Activated T-helper 1 cell treated with anti-CD3 and anti-CD28 coated beads, Interleukin-12 subunit alpha, Interleukin-12 subunit beta, Interleukin-2, Interleukin-4 antibody, amounts not matched to agents 30 ng/mL and 10 ng/mL and 1 ng/mL, durations not matched to agents 14 hours and 24 hours and 36 hours (primary cell): ENCODE measurements at regions not wholly inside any gene's neighbourhood (a gene's known extent, or its start where the extent isn't known, plus 50 kb on each side); places are given as distances from the start of the nearest gene placed in this dataset.
"Not testable (repeated sequence)": the region's sequence is repeated elsewhere in the genome, so short reads cannot be mapped to it uniquely, and the experiment has no call there.

Source experiments
- DNase-seq: peaks from one replicate; pipeline ENCODE4 v3.0.0; 2021; ENCODE audit warnings: low spot score
- H3K27ac Mint-ChIP-seq: one replicate; pipeline ENCODE4 v1.8.0; 2021; ENCODE audit warnings: mild to moderate bottlenecking, mixed read lengths
- H3K27me3 Mint-ChIP-seq: one replicate; pipeline ENCODE4 v1.8.0; 2022; ENCODE audit warnings: mild to moderate bottlenecking, moderate library complexity, mixed read lengths; ENCODE audit not compliant: insufficient read depth
- H3K36me3 Mint-ChIP-seq: one replicate; pipeline ENCODE4 v1.8.0; 2021; ENCODE audit warnings: low read depth, mixed read lengths
- H3K4me1 Mint-ChIP-seq: one replicate; pipeline ENCODE4 v1.8.0; 2021; ENCODE audit warnings: low read depth, mixed read lengths
- H3K4me3 Mint-ChIP-seq: one replicate; pipeline ENCODE4 v1.8.0; 2021; ENCODE audit warnings: mild to moderate bottlenecking, moderate library complexity, mixed read lengths
- H3K9me3 Mint-ChIP-seq: one replicate; pipeline ENCODE4 v1.8.0; 2021; ENCODE audit warnings: mixed read lengths
- intact Hi-C: fragments of 100-400 bp; cut with micrococcal nuclease; formaldehyde crosslinking; loops from one replicate; pipeline ENCODE4 v1.15.1; 2024

DNA sequence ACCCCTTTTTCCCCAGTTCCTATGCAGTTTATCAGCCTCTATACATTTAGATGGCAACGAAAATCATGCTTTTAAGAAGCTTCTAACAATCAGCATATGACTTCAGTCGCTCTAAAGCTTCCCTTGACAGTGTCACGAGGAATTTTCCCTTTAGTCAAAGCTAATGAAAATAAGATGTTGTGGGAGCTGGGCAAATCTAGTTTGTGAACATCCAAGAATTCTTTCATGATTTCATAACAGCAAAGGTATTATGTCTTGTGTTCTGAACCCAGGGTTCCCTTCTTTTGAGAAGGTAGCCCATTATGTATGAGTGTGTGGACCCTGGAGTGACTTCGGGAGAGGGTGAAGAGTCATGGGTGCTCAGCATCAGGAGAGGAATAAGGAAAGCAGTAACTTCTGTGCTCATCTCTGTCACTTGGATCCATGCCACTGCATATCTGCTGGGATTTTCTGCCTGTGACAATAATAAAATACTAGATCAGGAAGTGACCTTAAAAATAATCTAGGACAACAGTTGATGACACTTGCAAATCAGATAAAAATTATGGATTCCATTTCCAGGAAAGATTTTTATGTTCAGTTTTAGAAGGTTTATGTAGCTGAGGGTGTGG lies 102.4 kb downstream of the PCSK1 start:
- intact Hi-C loops = loop anchor here (10.0 kb wide), 1 partner anchor 176 kb away; no protein-coding TSS in a partner anchor
- peaks cover 6% of the 10 kb centered on the region for H3K27me3 Mint-ChIP-seq
- no peaks in the 10 kb centered on the region for H3K4me1 Mint-ChIP-seq
- H3K27ac Mint-ChIP-seq = no peak overlapping the region
- H3K9me3 Mint-ChIP-seq = peaks cover 5% of the 10 kb centered on the region
- H3K4me3 Mint-ChIP-seq = no peak overlapping the region
- no peaks in the 10 kb centered on the region for H3K36me3 Mint-ChIP-seq
- no peak for DNase-seq

DNA sequence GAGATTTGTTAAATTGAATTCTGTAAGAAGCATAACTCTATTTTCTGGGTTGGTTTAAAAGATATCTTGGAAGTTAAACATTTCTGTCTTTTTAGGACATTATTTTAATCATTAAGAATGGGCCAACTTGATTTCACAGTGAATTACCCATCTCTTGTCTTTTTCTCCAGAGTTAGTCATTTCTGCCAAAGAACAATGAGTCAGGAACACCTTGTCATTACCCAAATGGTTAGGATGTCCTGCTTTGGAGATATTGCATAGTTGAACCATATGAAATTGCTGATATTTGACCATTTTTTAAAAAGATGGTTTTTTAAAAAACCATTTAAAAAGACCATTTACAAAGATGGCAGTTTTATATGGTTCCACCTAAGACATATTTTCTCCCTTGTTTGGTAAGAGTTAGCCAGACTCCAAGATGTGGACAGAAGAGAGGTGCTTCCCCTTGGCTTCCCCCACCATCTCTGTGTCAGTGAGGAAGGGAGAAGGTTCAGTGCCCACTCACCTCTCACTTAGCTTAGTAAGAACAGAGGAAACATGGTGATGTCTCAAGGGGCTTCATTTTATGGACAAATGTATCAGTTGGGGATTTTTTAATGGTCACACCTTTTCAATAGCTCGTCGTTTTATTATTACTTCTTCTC lies 103.0 kb downstream of the PCSK1 start:
- no peak for DNase-seq
- Mint-ChIP-seq H3K27me3 (peaks cover 6% of the 10 kb centered on the region), H3K36me3 (no peaks in the 10 kb centered on the region), H3K4me3 (no peak overlapping the region), H3K9me3 (peaks cover 5% of the 10 kb centered on the region), H3K27ac (no peak overlapping the region), H3K4me1 (no peaks in the 10 kb centered on the region)
- intact Hi-C loops = loop anchor here (10.0 kb wide), 1 partner anchor 175 kb away; no protein-coding TSS in a partner anchor

DNA sequence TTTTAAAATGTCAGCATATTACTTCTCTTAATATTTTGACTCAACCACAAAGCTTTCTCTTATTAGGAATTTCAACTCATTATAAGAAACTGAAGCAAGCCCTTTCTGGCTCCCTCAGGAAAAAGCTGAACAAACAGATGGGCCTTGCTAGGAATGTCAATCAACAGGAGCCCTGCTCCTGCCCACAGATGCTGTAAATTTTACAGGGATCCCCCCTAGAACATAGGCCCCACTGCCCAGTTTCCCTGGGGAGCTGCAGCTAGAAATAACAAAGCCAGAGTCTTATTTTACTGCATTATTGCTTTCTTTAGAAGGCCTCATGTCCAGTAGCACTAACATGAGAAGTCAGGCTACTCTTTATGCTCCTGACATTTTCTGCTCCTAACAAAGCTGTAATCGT lies 103.8 kb downstream of the PCSK1 start:
- peaks cover 6% of the 10 kb centered on the region for H3K27me3 Mint-ChIP-seq
- no peaks in the 10 kb centered on the region for H3K36me3 Mint-ChIP-seq
- H3K4me3 Mint-ChIP-seq = no peak overlapping the region
- H3K9me3 Mint-ChIP-seq = peaks cover 5% of the 10 kb centered on the region
- H3K27ac Mint-ChIP-seq = no peak overlapping the region
- intact Hi-C loops = no loop called here
- H3K4me1 Mint-ChIP-seq = no peaks in the 10 kb centered on the region
- no peak for DNase-seq

DNA sequence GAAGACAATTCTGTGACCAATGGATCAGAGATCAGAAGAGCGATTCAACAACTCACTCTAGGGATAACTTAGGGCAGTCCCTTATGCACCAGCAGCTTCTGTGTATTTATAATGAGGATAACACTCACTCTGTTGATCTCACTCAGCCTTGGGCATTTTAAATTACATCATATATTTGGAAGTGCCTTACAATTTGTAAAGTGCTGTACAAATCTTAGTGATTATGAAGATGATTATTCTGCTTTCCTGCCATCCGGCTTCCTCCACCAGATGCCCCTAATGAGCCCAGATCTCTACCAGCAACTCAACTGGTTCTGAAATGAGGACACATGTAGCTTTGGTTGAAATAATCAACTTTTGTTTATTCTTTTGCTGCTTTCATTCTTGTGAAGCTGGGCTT lies 105.3 kb downstream of the PCSK1 start:
- H3K36me3 Mint-ChIP-seq = no peaks in the 10 kb centered on the region
- H3K9me3 Mint-ChIP-seq = peaks cover 5% of the 10 kb centered on the region
- no peak overlapping the region for H3K4me3 Mint-ChIP-seq
- H3K27me3 Mint-ChIP-seq = peaks cover 6% of the 10 kb centered on the region
- no peak overlapping the region for H3K27ac Mint-ChIP-seq
- no peak for DNase-seq
- intact Hi-C loops = no loop called here
- no peaks in the 10 kb centered on the region for H3K4me1 Mint-ChIP-seq

- no peaks in the 10 kb centered on the region for H3K36me3 Mint-ChIP-seq
- no peak overlapping the region for H3K27ac Mint-ChIP-seq
- no peak overlapping the region for H3K4me3 Mint-ChIP-seq
- peaks cover 5% of the 10 kb centered on the region for H3K27me3 Mint-ChIP-seq
- DNase-seq = no peak
- intact Hi-C loops = no loop called here
- H3K4me1 Mint-ChIP-seq = no peaks in the 10 kb centered on the region
- H3K9me3 Mint-ChIP-seq = peaks cover 5% of the 10 kb centered on the region
Measured at GRCh38 chr5:96326902-96327301, 106.1 kb downstream of the PCSK1 start.

DNA sequence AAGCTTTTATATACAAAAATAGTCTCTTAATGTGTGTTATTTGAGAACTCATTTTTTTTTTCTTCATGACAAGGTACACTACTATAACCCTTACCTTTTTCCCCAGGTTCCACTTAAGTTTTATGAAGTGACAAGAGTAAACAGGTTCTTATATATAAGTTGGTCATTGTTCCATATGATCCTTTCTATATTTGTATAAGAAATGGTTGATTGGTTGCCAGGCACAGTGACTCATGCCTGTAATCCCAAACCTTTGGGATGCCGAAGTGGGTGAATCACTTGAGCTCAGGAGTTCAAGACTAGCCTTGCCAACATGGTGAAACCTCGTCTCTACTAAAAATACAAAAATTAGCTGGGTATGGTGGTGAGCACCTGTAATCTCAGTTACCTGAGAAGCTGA lies 108.3 kb downstream of the PCSK1 start:
- H3K4me1 Mint-ChIP-seq = no peaks in the 10 kb centered on the region
- peaks cover 5% of the 10 kb centered on the region for H3K9me3 Mint-ChIP-seq
- H3K36me3 Mint-ChIP-seq = no peaks in the 10 kb centered on the region
- intact Hi-C loops = no loop called here
- no peak overlapping the region for H3K27ac Mint-ChIP-seq
- H3K27me3 Mint-ChIP-seq = peaks cover 4% of the 10 kb centered on the region
- no peak overlapping the region for H3K4me3 Mint-ChIP-seq
- no peak for DNase-seq

DNA sequence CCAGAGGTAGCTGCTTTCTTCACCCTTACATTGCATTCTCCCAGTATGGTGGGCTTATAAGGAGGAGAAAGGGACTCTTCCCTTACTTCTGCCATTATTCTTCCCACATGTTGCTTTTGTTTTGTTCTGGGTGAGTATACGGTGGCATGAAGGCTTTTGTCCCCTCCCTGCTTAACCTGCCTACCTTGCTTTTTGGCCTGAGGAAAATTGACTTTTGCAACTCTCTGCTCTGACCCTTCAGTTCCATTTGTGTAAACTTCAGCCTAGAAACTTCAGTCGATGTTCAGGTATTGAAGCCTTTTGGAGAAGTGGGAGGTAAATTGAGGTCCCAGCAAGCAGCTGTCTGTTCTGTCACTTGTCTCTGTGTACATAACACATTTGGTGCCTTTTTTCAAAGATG lies 110.2 kb downstream of the PCSK1 start:
- no peaks in the 10 kb centered on the region for H3K4me1 Mint-ChIP-seq
- H3K36me3 Mint-ChIP-seq = no peaks in the 10 kb centered on the region
- H3K4me3 Mint-ChIP-seq = no peak overlapping the region
- no peak for DNase-seq
- H3K27me3 Mint-ChIP-seq = peaks cover 2% of the 10 kb centered on the region
- H3K9me3 Mint-ChIP-seq = peaks cover 5% of the 10 kb centered on the region
- H3K27ac Mint-ChIP-seq = no peak overlapping the region
- intact Hi-C loops = no loop called here

DNA sequence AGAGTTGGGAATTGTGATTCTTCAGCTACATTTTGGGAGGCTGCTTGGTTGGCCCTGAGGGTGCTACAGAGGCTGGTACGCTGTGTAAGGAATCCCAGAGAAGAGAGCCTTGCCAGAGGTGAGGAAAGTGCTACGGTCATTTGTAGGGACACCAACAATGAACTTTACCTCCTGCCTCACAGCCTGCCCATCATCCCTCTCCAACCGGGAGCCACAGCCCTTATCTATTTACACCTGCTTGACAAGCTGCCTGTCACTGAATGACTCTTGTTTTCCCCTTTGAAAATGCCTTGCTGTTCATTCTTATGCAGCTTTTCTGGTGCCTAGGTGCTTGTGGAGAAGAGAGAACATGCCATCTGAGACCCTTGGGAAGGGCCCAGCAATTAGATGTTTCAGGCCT lies 110.8 kb downstream of the PCSK1 start:
- no peak overlapping the region for H3K27ac Mint-ChIP-seq
- peaks cover 5% of the 10 kb centered on the region for H3K9me3 Mint-ChIP-seq
- H3K36me3 Mint-ChIP-seq = no peaks in the 10 kb centered on the region
- intact Hi-C loops = no loop called here
- peaks cover 2% of the 10 kb centered on the region for H3K27me3 Mint-ChIP-seq
- no peak overlapping the region for H3K4me3 Mint-ChIP-seq
- DNase-seq = no peak
- H3K4me1 Mint-ChIP-seq = no peaks in the 10 kb centered on the region

- Mint-ChIP-seq H3K27ac (no peak overlapping the region), H3K27me3 (peaks cover 2% of the 10 kb centered on the region), H3K36me3 (no peaks in the 10 kb centered on the region), H3K4me3 (no peak overlapping the region), H3K9me3 (peaks cover 5% of the 10 kb centered on the region), H3K4me1 (no peaks in the 10 kb centered on the region)
- intact Hi-C loops = no loop called here
- DNase-seq = no peak
Measured at GRCh38 chr5:96321345-96321744, 111.7 kb downstream of the PCSK1 start.

GRCh38 chr5:96320797-96321196 lies 112.3 kb downstream of the PCSK1 start:
- H3K9me3 Mint-ChIP-seq = peaks cover under 1% of the 10 kb centered on the region
- no peak overlapping the region for H3K4me3 Mint-ChIP-seq
- peaks cover 2% of the 10 kb centered on the region for H3K27me3 Mint-ChIP-seq
- no peaks in the 10 kb centered on the region for H3K36me3 Mint-ChIP-seq
- H3K27ac Mint-ChIP-seq = no peak overlapping the region
- intact Hi-C loops = no loop called here
- no peak for DNase-seq
- no peaks in the 10 kb centered on the region for H3K4me1 Mint-ChIP-seq

- H3K4me1 Mint-ChIP-seq, H3K36me3 Mint-ChIP-seq, intact Hi-C loops, H3K27me3 Mint-ChIP-seq, H3K9me3 Mint-ChIP-seq, H3K27ac Mint-ChIP-seq, H3K4me3 Mint-ChIP-seq, DNase-seq: not testable (repeated sequence)
Measured at GRCh38 chr5:96319981-96320739, 112.9 kb downstream of the PCSK1 start.

- no peaks in the 10 kb centered on the region for H3K9me3 Mint-ChIP-seq
- DNase-seq = no peak
- H3K27me3 Mint-ChIP-seq = peaks cover 7% of the 10 kb centered on the region
- no peak overlapping the region for H3K27ac Mint-ChIP-seq
- intact Hi-C loops = no loop called here
- no peaks in the 10 kb centered on the region for H3K4me1 Mint-ChIP-seq
- no peaks in the 10 kb centered on the region for H3K36me3 Mint-ChIP-seq
- no peak overlapping the region for H3K4me3 Mint-ChIP-seq
Measured at GRCh38 chr5:96318569-96319110, 114.4 kb downstream of the PCSK1 start.

- intact Hi-C loops = no loop called here
- no peak overlapping the region for H3K27ac Mint-ChIP-seq
- H3K9me3 Mint-ChIP-seq = no peaks in the 10 kb centered on the region
- peaks cover 7% of the 10 kb centered on the region for H3K27me3 Mint-ChIP-seq
- no peaks in the 10 kb centered on the region for H3K4me1 Mint-ChIP-seq
- H3K36me3 Mint-ChIP-seq = no peaks in the 10 kb centered on the region
- DNase-seq = no peak
- no peak overlapping the region for H3K4me3 Mint-ChIP-seq
Measured at GRCh38 chr5:96317945-96318344, 115.1 kb downstream of the PCSK1 start.
